Neural cell (in vitro differentiated cells): ENCODE measurements at regions not wholly inside any gene's neighbourhood (a gene's known extent, or its start where the extent isn't known, plus 50 kb on each side); places are given as distances from the start of the nearest gene placed in this dataset.

ENCODE experiments used
- H2AFZ ChIP-seq: fragments of 200-600, 300-800 bp; sonication (generic), shearing (Covaris generic); 2 replicates; pipeline ENCODE4 v1.6.0; 2014; ENCODE audit warnings: low read depth, mild to moderate bottlenecking, antibody characterized with exemption, low read length, moderate library complexity
- H3F3A ChIP-seq: fragments of 200-600 bp; shearing (Covaris generic); 2 replicates; pipeline ENCODE4 v1.6.1; 2016; ENCODE audit warnings: mild to moderate bottlenecking, moderate library complexity, mixed read lengths, antibody characterized with exemption, low read length; ENCODE audit not compliant: insufficient read depth, poor library complexity, severe bottlenecking
- H3K27ac ChIP-seq: fragments of 200-600, 300-800 bp; sonication (generic), shearing (Covaris generic); 2 replicates; pipeline ENCODE4 v1.5.1; 2014; ENCODE audit warnings: mild to moderate bottlenecking, low read length, moderate library complexity
- H3K27me3 ChIP-seq: fragments of 300-800, 200-600 bp; sonication (generic), shearing (Covaris generic); 2 replicates; pipeline ENCODE4 v1.6.0; 2014; ENCODE audit warnings: mild to moderate bottlenecking, low read depth, low read length, moderate library complexity; ENCODE audit not compliant: insufficient read depth
- H3K36me3 ChIP-seq: fragments of 300-800, 200-600 bp; sonication (generic), shearing (Covaris generic); 2 replicates; pipeline ENCODE4 v1.5.1; 2014; ENCODE audit warnings: mild to moderate bottlenecking, antibody characterized with exemption, low read length, moderate library complexity; ENCODE audit not compliant: insufficient read depth
- H3K4me2 ChIP-seq: fragments of 300-800, 200-600 bp; sonication (generic), shearing (Covaris generic); 2 replicates; pipeline ENCODE4 v1.6.0; 2014; ENCODE audit warnings: mild to moderate bottlenecking, low read length
- H3K4me3 ChIP-seq: fragments of 300-800, 200-600 bp; sonication (generic), shearing (Covaris generic); 2 replicates; pipeline ENCODE4 v1.5.1; 2014; ENCODE audit warnings: mild to moderate bottlenecking, low read length, moderate library complexity
- H3K79me2 ChIP-seq: fragments of 200-600 bp; shearing (Covaris generic); replicated peaks from 2 replicates; pipeline ENCODE4 v1.6.0; 2014; ENCODE audit warnings: mild to moderate bottlenecking, low read length, moderate library complexity; ENCODE audit not compliant: insufficient read depth
- H3K9ac ChIP-seq: fragments of 300-800, 200-600 bp; sonication (generic), shearing (Covaris generic); 2 replicates; pipeline ENCODE4 v1.6.1; 2016; ENCODE audit warnings: mild to moderate bottlenecking, low read length, mixed read lengths
- H3K9me2 ChIP-seq: fragments of 200-600 bp; shearing (Covaris generic); 2 replicates; pipeline ENCODE4 v1.6.1; 2016; ENCODE audit warnings: mild to moderate bottlenecking, low read length, mixed read lengths; ENCODE audit not compliant: insufficient read depth
- H3K9me3 ChIP-seq: fragments of 200-600, 300-800 bp; sonication (generic), shearing (Covaris generic); 2 replicates; pipeline ENCODE4 v1.6.1; 2016; ENCODE audit warnings: mild to moderate bottlenecking, mixed run types, low read length, moderate library complexity, mixed read lengths
- H4K20me1 ChIP-seq: fragments of 200-600 bp; shearing (Covaris generic); 2 replicates; pipeline ENCODE4 v1.6.1; 2016; ENCODE audit warnings: mild to moderate bottlenecking, mixed run types; ENCODE audit not compliant: insufficient read depth
- CTCF ChIP-seq: fragments of 450-650 bp; IDR thresholded peaks from 2 replicates; pipeline ENCODE4 v1.5.1; 2014; ENCODE audit warnings: antibody characterized with exemption, mild to moderate bottlenecking, moderate library complexity; ENCODE audit not compliant: poor library complexity, severe bottlenecking
- EZH2 ChIP-seq: fragments of 200-600, 300-800 bp; shearing (Covaris generic), sonication (generic); IDR thresholded peaks from 2 replicates; pipeline ENCODE4 v1.6.1; 2014; ENCODE audit warnings: antibody characterized with exemption, low read length, borderline replicate concordance, mild to moderate bottlenecking; ENCODE audit not compliant: insufficient read depth, poor library complexity, severe bottlenecking
- POLR2AphosphoS5 ChIP-seq: IDR thresholded peaks from 2 replicates; pipeline ENCODE4 v1.6.1; 2012
- RAD21 ChIP-seq: fragments of 450-650 bp; conservative IDR thresholded peaks from 2 replicates; pipeline ENCODE4 v1.6.1; 2014; ENCODE audit warnings: antibody characterized with exemption, mild to moderate bottlenecking, moderate library complexity
- REST ChIP-seq: IDR thresholded peaks from 2 replicates; pipeline ENCODE4 v1.6.1; 2012; ENCODE audit warnings: borderline replicate concordance

GRCh38 chr5:128644863-128645262 is 106.8 kb upstream of the FBN2 start:
- no peak overlapping the region for H3K4me2 ChIP-seq

GRCh38 chr5:128645581-128645980 is 107.5 kb upstream of the FBN2 start:
- no peak overlapping the region for H3K4me3 ChIP-seq
- H3K9ac ChIP-seq, result no peak overlapping the region
- H4K20me1 ChIP-seq, result no peaks in the 10 kb centered on the region
- TF ChIP-seq EZH2 (no peak), REST (no peak)
- H3K4me2 ChIP-seq, result no peak overlapping the region
- no peaks in the 10 kb centered on the region for H3K36me3 ChIP-seq
- H3K27me3 ChIP-seq, result no peaks in the 10 kb centered on the region
- H3K9me3 ChIP-seq, result no peaks in the 10 kb centered on the region
- no peaks in the 10 kb centered on the region for H3K79me2 ChIP-seq
- H2AFZ ChIP-seq, result no peak overlapping the region
- H3K27ac ChIP-seq, result no peak overlapping the region
- H3K9me2 ChIP-seq, result no peaks in the 10 kb centered on the region
- H3F3A ChIP-seq, result no peaks in the 10 kb centered on the region

More at GRCh38 chr5:128644863-128645262, 106.8 kb upstream of the FBN2 start:
- Histone ChIP-seq H4K20me1 (no peaks in the 10 kb centered on the region), H3K27me3 (no peaks in the 10 kb centered on the region), H2AFZ (no peak overlapping the region), H3K9me3 (no peaks in the 10 kb centered on the region), H3K79me2 (no peaks in the 10 kb centered on the region), H3F3A (no peaks in the 10 kb centered on the region), H3K4me3 (no peak overlapping the region), H3K27ac (no peak overlapping the region), H3K9me2 (no peaks in the 10 kb centered on the region), H3K9ac (no peak overlapping the region), H3K36me3 (no peaks in the 10 kb centered on the region)
- TF ChIP-seq CTCF, result no peak
- TF ChIP-seq POLR2AphosphoS5, result no peak

- no peak for TF ChIP-seq RAD21
- H2AFZ ChIP-seq, result no peak overlapping the region
- no peaks in the 10 kb centered on the region for H3K36me3 ChIP-seq
Measured at GRCh38 chr5:128646176-128646575, 108.1 kb upstream of the FBN2 start.

More at GRCh38 chr5:128646176-128646575, 108.1 kb upstream of the FBN2 start:
- H3F3A ChIP-seq, result no peaks in the 10 kb centered on the region
- H3K27ac ChIP-seq, result no peak overlapping the region
- no peaks in the 10 kb centered on the region for H3K9me3 ChIP-seq
- H3K4me3 ChIP-seq, result no peak overlapping the region
- H3K27me3 ChIP-seq, result no peaks in the 10 kb centered on the region
- H3K4me2 ChIP-seq, result no peak overlapping the region
- no peaks in the 10 kb centered on the region for H3K9me2 ChIP-seq
- H3K9ac ChIP-seq, result no peak overlapping the region
- no peaks in the 10 kb centered on the region for H3K79me2 ChIP-seq
- no peaks in the 10 kb centered on the region for H4K20me1 ChIP-seq
